CD4-positive, alpha-beta T cell (primary cell): ENCODE measurements at regions not wholly inside any gene's neighbourhood (a gene's known extent, or its start where the extent isn't known, plus 50 kb on each side); places are given as distances from the start of the nearest gene placed in this dataset.

ENCODE experiments used
- ATAC-seq: fragments of 200-7000 bp; cut with Tn5 transposase; one replicate; pipeline ENCODE4 v1.10.0; 2022; ENCODE audit warnings: mild to moderate bottlenecking; ENCODE audit not compliant: poor library complexity
- CTCF ChIA-PET: fragments of 350-600 bp; sonication (Branson Sonifier 250); formaldehyde crosslinking; loops from one replicate; lab custom pipeline; 2021; ENCODE audit warnings: antibody characterized with exemption, inconsistent platforms; lab: Charles Lee
- POLR2A ChIA-PET: fragments of 350-600 bp; sonication (Branson Sonifier 250); formaldehyde crosslinking; loops from one replicate; lab custom pipeline; 2021; ENCODE audit warnings: antibody characterized with exemption, inconsistent platforms; lab: Charles Lee
- DNase-seq, 14 experiments: peaks; one replicate each; pipeline ENCODE4 v3.0.0-alpha.2; 2013 to 2020; ENCODE audit warnings: mixed read lengths in 2 of 14
- H3K27ac ChIP-seq, 2 donors: one replicate each; pipeline versions ENCODE4 v1.5.1 to v1.7.0; 2013; ENCODE audit warnings: low read length in 2 of 2, low read depth in 1 of 2, mild to moderate bottlenecking in 1 of 2
- H3K27me3 ChIP-seq, 2 experiments: 1 replicate in 1 of 2; 2 replicates in 1 of 2; pipeline versions ENCODE4 v1.6.1 to v1.7.0; 2013; ENCODE audit warnings: low read length in 2 of 2, control low read depth in 1 of 2, mild to moderate bottlenecking in 1 of 2, moderate library complexity in 1 of 2; ENCODE audit not compliant: insufficient read depth in 2 of 2, control insufficient read depth in 1 of 2
- H3K36me3 ChIP-seq: one replicate; pipeline ENCODE4 v1.6.1; 2013; ENCODE audit warnings: low read length, control low read depth; ENCODE audit not compliant: insufficient read depth
- H3K4me1 ChIP-seq: one replicate; pipeline ENCODE4 v1.6.1; 2013; ENCODE audit warnings: low read length, control low read depth; ENCODE audit not compliant: insufficient read depth
- H3K4me3 ChIP-seq: one replicate; pipeline ENCODE4 v1.5.1; 2013; ENCODE audit warnings: mild to moderate bottlenecking, low read length, moderate library complexity
- H3K9me3 ChIP-seq, 2 experiments: 1 replicate in 1 of 2; 2 replicates in 1 of 2; pipeline versions ENCODE4 v1.6.1 to v1.7.0; 2013; ENCODE audit warnings: low read length in 2 of 2, mild to moderate bottlenecking in 2 of 2, control low read depth in 1 of 2, moderate library complexity in 1 of 2; ENCODE audit not compliant: control insufficient read depth in 1 of 2, insufficient read depth in 1 of 2
- H3K27ac Mint-ChIP-seq: one replicate; pipeline ENCODE4 v1.8.0; 2020; ENCODE audit warnings: mixed read lengths
- H3K27me3 Mint-ChIP-seq: one replicate; pipeline ENCODE4 v1.8.0; 2021; ENCODE audit warnings: mixed read lengths
- H3K36me3 Mint-ChIP-seq: one replicate; pipeline ENCODE4 v1.8.0; 2021; ENCODE audit warnings: low read depth, mixed read lengths
- H3K4me1 Mint-ChIP-seq: one replicate; pipeline ENCODE4 v1.8.0; 2021; ENCODE audit warnings: low read depth, mixed read lengths
- H3K4me3 Mint-ChIP-seq: one replicate; pipeline ENCODE4 v1.8.0; 2020; ENCODE audit warnings: mild to moderate bottlenecking, mixed read lengths
- H3K9me3 Mint-ChIP-seq: one replicate; pipeline ENCODE4 v1.8.0; 2020; ENCODE audit warnings: mixed read lengths
- intact Hi-C, 2 experiments: fragments of 100-400 bp; cut with DNase I in 1 of 2; cut with micrococcal nuclease in 1 of 2; formaldehyde crosslinking; loops; one replicate each; pipeline versions ENCODE4 v1.15.1 to v1.9.0; 2023 to 2025; cut with DNase I, micrococcal nuclease
- TF ChIP-seq, protein P1 (sequence below): fragments of 200-600 bp; IDR thresholded peaks from one replicate; pipeline ENCODE4 v1.8.0; 2022; ENCODE audit warnings: antibody characterized with exemption, mild to moderate bottlenecking

DNA sequence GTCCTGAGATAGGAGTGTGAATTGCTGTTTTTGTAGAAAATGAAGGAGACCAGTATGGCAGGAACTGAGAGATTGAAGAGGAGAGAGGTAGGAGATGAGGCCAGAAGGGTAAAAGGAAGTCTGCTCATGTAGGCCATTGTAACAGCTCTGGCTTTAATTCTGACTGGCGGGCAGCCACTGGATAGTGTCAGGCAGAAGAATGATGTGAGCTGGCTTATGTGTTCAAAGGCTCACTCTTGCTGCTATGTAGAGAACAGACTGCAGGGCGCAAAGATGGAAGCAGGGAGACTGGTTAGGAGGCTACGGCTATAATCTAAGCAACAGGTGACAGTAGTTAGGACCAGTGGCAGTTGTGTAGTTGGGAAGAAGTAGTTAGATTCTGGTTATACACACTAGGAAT, 160.2 kb upstream of the FGF13 start:
- no peaks in the 10 kb centered on the region for H3K9me3 Mint-ChIP-seq
- H3K36me3 ChIP-seq, result no peaks in the 10 kb centered on the region
- intact Hi-C loops, result no loop called here
- no peaks in the 10 kb centered on the region for H3K4me1 ChIP-seq
- no peak overlapping the region for H3K4me3 ChIP-seq
- CTCF ChIA-PET, result no interaction called here
- no peaks in the 10 kb centered on the region for H3K27me3 ChIP-seq
- H3K9me3 ChIP-seq, result peaks cover 0 to 3% of the 10 kb centered on the region in 2 experiments
- no peak overlapping the region for H3K27ac ChIP-seq
- DNase-seq (no peak), ATAC-seq (no peak)
- H3K27me3 Mint-ChIP-seq, result no peaks in the 10 kb centered on the region
- H3K4me1 Mint-ChIP-seq, result no peaks in the 10 kb centered on the region
- H3K36me3 Mint-ChIP-seq, result no peaks in the 10 kb centered on the region
- POLR2A ChIA-PET, result no interaction called here
- TF ChIP-seq, protein P1, sequence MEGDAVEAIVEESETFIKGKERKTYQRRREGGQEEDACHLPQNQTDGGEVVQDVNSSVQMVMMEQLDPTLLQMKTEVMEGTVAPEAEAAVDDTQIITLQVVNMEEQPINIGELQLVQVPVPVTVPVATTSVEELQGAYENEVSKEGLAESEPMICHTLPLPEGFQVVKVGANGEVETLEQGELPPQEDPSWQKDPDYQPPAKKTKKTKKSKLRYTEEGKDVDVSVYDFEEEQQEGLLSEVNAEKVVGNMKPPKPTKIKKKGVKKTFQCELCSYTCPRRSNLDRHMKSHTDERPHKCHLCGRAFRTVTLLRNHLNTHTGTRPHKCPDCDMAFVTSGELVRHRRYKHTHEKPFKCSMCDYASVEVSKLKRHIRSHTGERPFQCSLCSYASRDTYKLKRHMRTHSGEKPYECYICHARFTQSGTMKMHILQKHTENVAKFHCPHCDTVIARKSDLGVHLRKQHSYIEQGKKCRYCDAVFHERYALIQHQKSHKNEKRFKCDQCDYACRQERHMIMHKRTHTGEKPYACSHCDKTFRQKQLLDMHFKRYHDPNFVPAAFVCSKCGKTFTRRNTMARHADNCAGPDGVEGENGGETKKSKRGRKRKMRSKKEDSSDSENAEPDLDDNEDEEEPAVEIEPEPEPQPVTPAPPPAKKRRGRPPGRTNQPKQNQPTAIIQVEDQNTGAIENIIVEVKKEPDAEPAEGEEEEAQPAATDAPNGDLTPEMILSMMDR, result no peak
- H3K4me3 Mint-ChIP-seq, result no peak overlapping the region
- H3K27ac Mint-ChIP-seq, result no peak overlapping the region

DNA sequence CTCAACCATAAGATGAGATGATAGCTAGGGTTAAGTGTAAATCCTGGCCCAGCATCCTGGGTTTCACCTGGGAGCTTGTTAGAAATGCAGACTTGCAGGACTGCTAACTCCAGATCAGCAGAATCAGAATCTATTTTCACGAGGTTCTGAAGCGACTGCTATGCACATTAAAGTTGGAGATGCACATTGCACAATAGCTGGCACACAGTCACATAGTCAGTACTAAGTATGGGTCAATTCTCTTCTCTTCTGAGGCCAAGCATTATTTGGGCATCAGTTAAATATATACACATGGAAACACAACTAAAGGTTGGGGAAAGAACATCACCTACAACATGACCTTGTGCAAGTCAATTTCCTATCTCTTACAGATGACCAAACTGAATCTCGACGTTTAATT, 155.1 kb upstream of the FGF13 start:
- no peaks in the 10 kb centered on the region for H3K9me3 Mint-ChIP-seq
- Histone ChIP-seq H3K4me3 (no peak overlapping the region), H3K36me3 (no peaks in the 10 kb centered on the region), H3K9me3 (no peaks in the 10 kb centered on the region), H3K27ac (no peak overlapping the region), H3K27me3 (no peaks in the 10 kb centered on the region), H3K4me1 (no peaks in the 10 kb centered on the region)
- no peaks in the 10 kb centered on the region for H3K27me3 Mint-ChIP-seq
- POLR2A ChIA-PET, result no interaction called here
- TF ChIP-seq, protein P1, result no peak
- no peak for DNase-seq
- CTCF ChIA-PET, result no interaction called here
- H3K36me3 Mint-ChIP-seq, result no peaks in the 10 kb centered on the region
- no peak overlapping the region for H3K4me3 Mint-ChIP-seq
- intact Hi-C loops, result no loop called here
- no peak for ATAC-seq
- H3K4me1 Mint-ChIP-seq, result no peaks in the 10 kb centered on the region
- H3K27ac Mint-ChIP-seq, result no peak overlapping the region

DNA sequence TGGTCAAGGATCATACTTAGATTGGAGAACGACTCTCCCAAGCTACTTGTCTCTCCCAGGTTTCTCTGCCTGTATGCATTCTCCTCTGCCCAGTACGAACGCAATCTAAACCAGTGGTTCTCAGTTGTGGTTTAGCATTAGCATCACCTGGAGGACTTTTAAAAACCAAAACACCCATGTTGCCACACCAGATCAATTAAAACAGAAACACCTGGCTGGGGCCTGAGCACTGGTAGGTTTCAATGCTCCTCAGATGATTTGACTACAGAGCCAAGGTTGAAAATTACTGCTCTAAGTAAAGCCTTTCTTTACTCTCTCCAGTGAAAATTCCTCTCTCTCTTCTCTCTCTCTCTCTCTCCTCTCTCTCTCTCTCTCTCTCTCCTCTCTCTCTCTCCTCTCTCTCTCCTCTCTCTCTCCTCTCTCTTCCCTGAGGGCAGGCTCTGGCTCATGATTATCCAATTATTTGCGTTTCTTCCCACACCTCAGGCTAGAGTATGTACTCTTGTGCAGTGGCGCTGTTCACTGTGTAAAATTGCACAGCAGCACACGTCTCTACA, 153.7 kb upstream of the FGF13 start:
- H3K27ac ChIP-seq, result no peak overlapping the region
- no peaks in the 10 kb centered on the region for H3K4me1 ChIP-seq
- no peak overlapping the region for H3K27ac Mint-ChIP-seq
- no peak for ATAC-seq
- H3K27me3 Mint-ChIP-seq, result no peaks in the 10 kb centered on the region
- ChIA-PET CTCF (no interaction called here), POLR2A (no interaction called here)
- TF ChIP-seq, protein P1, result no peak
- peaks cover 0 to 3% of the 10 kb centered on the region in 2 experiments for H3K27me3 ChIP-seq
- H3K4me1 Mint-ChIP-seq, result no peaks in the 10 kb centered on the region
- H3K4me3 ChIP-seq, result no peak overlapping the region
- no peaks in the 10 kb centered on the region for H3K9me3 Mint-ChIP-seq
- H3K9me3 ChIP-seq, result no peaks in the 10 kb centered on the region
- intact Hi-C loops, result no loop called here
- no peaks in the 10 kb centered on the region for H3K36me3 Mint-ChIP-seq
- no peaks in the 10 kb centered on the region for H3K36me3 ChIP-seq
- no peak for DNase-seq
- no peak overlapping the region for H3K4me3 Mint-ChIP-seq
